ENCODE measurements at regions not wholly inside any gene's neighbourhood (a gene's known extent, or its start where the extent isn't known, plus 50 kb on each side); places are given as distances from the start of the nearest gene placed in this dataset.

GRCh38 chr12:65561798-65562382, 262.4 kb upstream of the HMGA2 start:
- no peaks in the 10 kb centered on the region for H3K27me3 ChIP-seq (replicated peaks in 1 of 2; ENCODE audit: control insufficient read depth in 2 of 2, extremely low read depth in 1 of 2, insufficient read depth in 2 of 2, low read length in 1 of 2)
- peaks cover 1 to 3% (median 1%) of the 10 kb centered on the region in 3 donors for H3K4me1 Mint-ChIP-seq
- no peak overlapping the region for H3K4me3 ChIP-seq (ENCODE audit: control insufficient read depth in 1 of 2, extremely low read depth in 1 of 2, low read length in 1 of 2)
- peaks cover 22 to 26% of the 10 kb centered on the region in 2 donors for H3K27me3 Mint-ChIP-seq
- peaks cover 0 to under 1% of the 10 kb centered on the region in 2 experiments for H3K4me1 ChIP-seq (ENCODE audit: control insufficient read depth in 1 of 2, extremely low read depth in 1 of 2, insufficient read depth in 2 of 2, low read length in 2 of 2)
- 80% methylated on average over 5 of the region's 8 CpGs for WGBS (ENCODE audit: insufficient coverage)
- no peaks in the 10 kb centered on the region for H3K36me3 Mint-ChIP-seq
- no peak for ATAC-seq (replicated peaks in 1 of 4)
- no peak overlapping the region for H3K27ac Mint-ChIP-seq
- no peak overlapping the region for H3K4me3 Mint-ChIP-seq
- POLR2A ChIA-PET, result no interaction called here
- no peaks in the 10 kb centered on the region for H3K9me3 ChIP-seq
- no peak for DNase-seq
- H3K36me3 ChIP-seq (ENCODE audit: control insufficient read depth in 2 of 2, extremely low read depth in 1 of 2, insufficient read depth in 1 of 2, low read length in 1 of 2), result no peaks in the 10 kb centered on the region
- CTCF ChIA-PET, result no interaction called here
- no peaks in the 10 kb centered on the region for H3K9me3 Mint-ChIP-seq
- H3K27ac ChIP-seq (ENCODE audit: low read length), result no peak overlapping the region

- H3K36me3 ChIP-seq (ENCODE audit: control insufficient read depth in 2 of 2, extremely low read depth in 1 of 2, insufficient read depth in 1 of 2, low read length in 1 of 2), result no peaks in the 10 kb centered on the region
- WGBS (ENCODE audit: insufficient coverage), result 67% methylated on average over 5 of the region's 11 CpGs
- H3K9me3 Mint-ChIP-seq, result peaks cover 0 to 2% (median 0%) of the 10 kb centered on the region in 3 donors
- no peak overlapping the region for H3K27ac Mint-ChIP-seq
- no peaks in the 10 kb centered on the region for H3K36me3 Mint-ChIP-seq
- DNase-seq (no peak), ATAC-seq (replicated peaks in 1 of 4) (no peak)
- H3K4me1 ChIP-seq (ENCODE audit: control insufficient read depth in 1 of 2, extremely low read depth in 1 of 2, insufficient read depth in 2 of 2, low read length in 2 of 2), result no peaks in the 10 kb centered on the region
- POLR2A ChIA-PET, result no interaction called here
- CTCF ChIA-PET, result interaction anchor here in 1 of 2 donors (0.6 kb wide), 1 partner anchor 525 kb away, joined by 3 read pairs; no protein-coding TSS in a partner anchor
- H3K27ac ChIP-seq (ENCODE audit: low read length), result no peak overlapping the region
- no peak overlapping the region for H3K4me3 Mint-ChIP-seq
- H3K27me3 ChIP-seq (replicated peaks in 1 of 2; ENCODE audit: control insufficient read depth in 2 of 2, extremely low read depth in 1 of 2, insufficient read depth in 2 of 2, low read length in 1 of 2), result no peaks in the 10 kb centered on the region
- peaks cover 21 to 35% of the 10 kb centered on the region in 2 donors for H3K27me3 Mint-ChIP-seq
- H3K4me1 Mint-ChIP-seq, result no peaks in the 10 kb centered on the region
- H3K9me3 ChIP-seq, result no peaks in the 10 kb centered on the region
- H3K4me3 ChIP-seq (ENCODE audit: control insufficient read depth in 1 of 2, extremely low read depth in 1 of 2, low read length in 1 of 2), result no peak overlapping the region
Measured at GRCh38 chr12:65565601-65566560, 258.4 kb upstream of the HMGA2 start.

GRCh38 chr12:65566751-65567150, 257.5 kb upstream of the HMGA2 start:
- no peak overlapping the region for H3K4me3 ChIP-seq (ENCODE audit: control insufficient read depth in 1 of 2, extremely low read depth in 1 of 2, low read length in 1 of 2)
- Mint-ChIP-seq H3K36me3 (no peaks in the 10 kb centered on the region), H3K4me1 (no peaks in the 10 kb centered on the region), H3K27me3 (peaks cover 21 to 38% of the 10 kb centered on the region in 2 donors), H3K27ac (no peak overlapping the region), H3K4me3 (no peak overlapping the region), H3K9me3 (peaks cover 0 to 2% (median 0%) of the 10 kb centered on the region in 3 donors)
- no peak for ATAC-seq (replicated peaks in 1 of 4)
- no peaks in the 10 kb centered on the region for H3K27me3 ChIP-seq (replicated peaks in 1 of 2; ENCODE audit: control insufficient read depth in 2 of 2, extremely low read depth in 1 of 2, insufficient read depth in 2 of 2, low read length in 1 of 2)
- DNase-seq, result no peak
- no peak overlapping the region for H3K27ac ChIP-seq (ENCODE audit: low read length)
- POLR2A ChIA-PET, result no interaction called here
- H3K36me3 ChIP-seq (ENCODE audit: control insufficient read depth in 2 of 2, extremely low read depth in 1 of 2, insufficient read depth in 1 of 2, low read length in 1 of 2), result no peaks in the 10 kb centered on the region
- no CpG with 5 or more reads among the region's 1 CpG for WGBS (ENCODE audit: insufficient coverage)
- no peaks in the 10 kb centered on the region for H3K4me1 ChIP-seq (ENCODE audit: control insufficient read depth in 1 of 2, extremely low read depth in 1 of 2, insufficient read depth in 2 of 2, low read length in 2 of 2)
- H3K9me3 ChIP-seq, result no peaks in the 10 kb centered on the region
- CTCF ChIA-PET, result interaction anchor here in 1 of 2 donors (0.6 to 0.7 kb wide), 2 partner anchors 10 to 16 kb away, joined by 3 read pairs; no protein-coding TSS in a partner anchor

- peaks cover 0 to 2% (median under 1%) of the 10 kb centered on the region in 3 donors for H3K9me3 Mint-ChIP-seq
- H3K27ac ChIP-seq (ENCODE audit: low read length), result no peak overlapping the region
- no peak for ATAC-seq (replicated peaks in 1 of 4)
- H3K27me3 Mint-ChIP-seq, result peaks cover 15 to 37% of the 10 kb centered on the region in 2 donors
- no peak for DNase-seq
- H3K4me3 Mint-ChIP-seq, result no peak overlapping the region
- H3K27ac Mint-ChIP-seq, result no peak overlapping the region
- H3K27me3 ChIP-seq (replicated peaks in 1 of 2; ENCODE audit: control insufficient read depth in 2 of 2, extremely low read depth in 1 of 2, insufficient read depth in 2 of 2, low read length in 1 of 2), result no peaks in the 10 kb centered on the region
- no peaks in the 10 kb centered on the region for H3K4me1 Mint-ChIP-seq
- no peaks in the 10 kb centered on the region for H3K4me1 ChIP-seq (ENCODE audit: control insufficient read depth in 1 of 2, extremely low read depth in 1 of 2, insufficient read depth in 2 of 2, low read length in 2 of 2)
- ChIA-PET CTCF (no interaction called here), POLR2A (no interaction called here)
- H3K36me3 Mint-ChIP-seq, result no peaks in the 10 kb centered on the region
- 40% methylated on average over 1 of the region's 3 CpGs for WGBS (ENCODE audit: insufficient coverage)
- H3K4me3 ChIP-seq (ENCODE audit: control insufficient read depth in 1 of 2, extremely low read depth in 1 of 2, low read length in 1 of 2), result no peak overlapping the region
- H3K9me3 ChIP-seq, result no peaks in the 10 kb centered on the region
- H3K36me3 ChIP-seq (ENCODE audit: control insufficient read depth in 2 of 2, extremely low read depth in 1 of 2, insufficient read depth in 1 of 2, low read length in 1 of 2), result no peaks in the 10 kb centered on the region
Measured at GRCh38 chr12:65567820-65568219, 256.5 kb upstream of the HMGA2 start.

GRCh38 chr12:65568517-65568916, 255.8 kb upstream of the HMGA2 start:
- peaks cover 6 to 8% (median 6%) of the 10 kb centered on the region in 3 donors for H3K9me3 Mint-ChIP-seq
- POLR2A ChIA-PET, result no interaction called here
- no peaks in the 10 kb centered on the region for H3K36me3 Mint-ChIP-seq
- CTCF ChIA-PET, result no interaction called here
- Histone ChIP-seq H3K36me3 (ENCODE audit: control insufficient read depth in 2 of 2, extremely low read depth in 1 of 2, insufficient read depth in 1 of 2, low read length in 1 of 2) (no peaks in the 10 kb centered on the region), H3K9me3 (no peaks in the 10 kb centered on the region), H3K27me3 (replicated peaks in 1 of 2; ENCODE audit: control insufficient read depth in 2 of 2, extremely low read depth in 1 of 2, insufficient read depth in 2 of 2, low read length in 1 of 2) (no peaks in the 10 kb centered on the region), H3K4me3 (ENCODE audit: control insufficient read depth in 1 of 2, extremely low read depth in 1 of 2, low read length in 1 of 2) (no peak overlapping the region), H3K4me1 (ENCODE audit: control insufficient read depth in 1 of 2, extremely low read depth in 1 of 2, insufficient read depth in 2 of 2, low read length in 2 of 2) (no peaks in the 10 kb centered on the region), H3K27ac (ENCODE audit: low read length) (no peak overlapping the region)
- no peaks in the 10 kb centered on the region for H3K4me1 Mint-ChIP-seq
- peaks cover 9 to 37% of the 10 kb centered on the region in 2 donors for H3K27me3 Mint-ChIP-seq
- DNase-seq (no peak), ATAC-seq (replicated peaks in 1 of 4) (no peak)
- no peak overlapping the region for H3K4me3 Mint-ChIP-seq
- no CpG with 5 or more reads among the region's 4 CpGs for WGBS (ENCODE audit: insufficient coverage)
- no peak overlapping the region for H3K27ac Mint-ChIP-seq

GRCh38 chr12:65570451-65571130, 253.7 kb upstream of the HMGA2 start:
- Histone ChIP-seq H3K27me3 (replicated peaks in 1 of 2; ENCODE audit: control insufficient read depth in 2 of 2, extremely low read depth in 1 of 2, insufficient read depth in 2 of 2, low read length in 1 of 2) (no peaks in the 10 kb centered on the region), H3K36me3 (ENCODE audit: control insufficient read depth in 2 of 2, extremely low read depth in 1 of 2, insufficient read depth in 1 of 2, low read length in 1 of 2) (no peaks in the 10 kb centered on the region), H3K4me3 (ENCODE audit: control insufficient read depth in 1 of 2, extremely low read depth in 1 of 2, low read length in 1 of 2) (no peak overlapping the region), H3K9me3 (no peaks in the 10 kb centered on the region), H3K4me1 (ENCODE audit: control insufficient read depth in 1 of 2, extremely low read depth in 1 of 2, insufficient read depth in 2 of 2, low read length in 2 of 2) (no peaks in the 10 kb centered on the region), H3K27ac (ENCODE audit: low read length) (no peak overlapping the region)
- ATAC-seq (replicated peaks in 1 of 4), result no peak
- POLR2A ChIA-PET, result no interaction called here
- WGBS (ENCODE audit: insufficient coverage), result no CpG with 5 or more reads among the region's 4 CpGs
- peaks cover 15 to 22% (median 19%) of the 10 kb centered on the region in 3 donors for H3K9me3 Mint-ChIP-seq
- H3K27ac Mint-ChIP-seq, result no peak overlapping the region
- H3K27me3 Mint-ChIP-seq, result peaks cover 5 to 31% of the 10 kb centered on the region in 2 donors
- H3K4me3 Mint-ChIP-seq, result no peak overlapping the region
- DNase-seq, result no peak
- no peaks in the 10 kb centered on the region for H3K4me1 Mint-ChIP-seq
- CTCF ChIA-PET, result no interaction called here
- no peaks in the 10 kb centered on the region for H3K36me3 Mint-ChIP-seq

Data from T-cell (primary cell).